ENCODE measurements at regions not wholly inside any gene's neighbourhood (a gene's known extent, or its start where the extent isn't known, plus 50 kb on each side); places are given as distances from the start of the nearest gene placed in this dataset.

GRCh38 chr7:131919920-131920709 is 363.7 kb upstream of the PODXL start:
- no peak for ATAC-seq
- H3K9me3 ChIP-seq (ENCODE audit: control insufficient read depth, low read length): no peaks in the 10 kb centered on the region
- H3K4me3 ChIP-seq (ENCODE audit: low read length): no peak overlapping the region
- H3K27me3 ChIP-seq (ENCODE audit: control insufficient read depth, insufficient read depth): no peaks in the 10 kb centered on the region
- H3K4me1 ChIP-seq (ENCODE audit: control insufficient read depth, insufficient read depth, low read length): no peaks in the 10 kb centered on the region
- intact Hi-C loops (cut with DNase I): no loop called here
- WGBS: 75% methylated on average over 7 of the region's 7 CpGs
- H3K27ac ChIP-seq (ENCODE audit: low read length): no peak overlapping the region
- DNase-seq: no peak

DNA sequence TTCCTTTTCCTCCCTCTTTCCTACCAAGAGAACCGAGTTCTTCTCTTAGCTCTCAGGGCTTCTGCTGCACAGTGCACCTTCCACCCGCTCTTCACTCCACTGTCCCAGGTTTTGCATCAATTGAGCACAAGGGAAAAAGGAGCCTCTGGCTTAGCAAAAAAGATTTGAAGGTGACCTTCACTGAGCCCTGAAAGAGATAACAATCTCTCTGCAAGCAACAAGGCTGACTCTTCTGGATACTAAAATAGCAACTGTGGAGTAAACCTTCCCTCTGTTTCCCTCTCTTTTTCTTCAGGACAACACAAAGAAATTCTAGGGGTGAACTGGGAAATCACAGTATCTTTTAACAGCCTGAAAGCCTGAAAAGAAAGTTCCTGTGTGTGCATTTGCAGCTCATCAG is 354.7 kb upstream of the PODXL start:
- intact Hi-C loops (cut with DNase I): no loop called here

DNA sequence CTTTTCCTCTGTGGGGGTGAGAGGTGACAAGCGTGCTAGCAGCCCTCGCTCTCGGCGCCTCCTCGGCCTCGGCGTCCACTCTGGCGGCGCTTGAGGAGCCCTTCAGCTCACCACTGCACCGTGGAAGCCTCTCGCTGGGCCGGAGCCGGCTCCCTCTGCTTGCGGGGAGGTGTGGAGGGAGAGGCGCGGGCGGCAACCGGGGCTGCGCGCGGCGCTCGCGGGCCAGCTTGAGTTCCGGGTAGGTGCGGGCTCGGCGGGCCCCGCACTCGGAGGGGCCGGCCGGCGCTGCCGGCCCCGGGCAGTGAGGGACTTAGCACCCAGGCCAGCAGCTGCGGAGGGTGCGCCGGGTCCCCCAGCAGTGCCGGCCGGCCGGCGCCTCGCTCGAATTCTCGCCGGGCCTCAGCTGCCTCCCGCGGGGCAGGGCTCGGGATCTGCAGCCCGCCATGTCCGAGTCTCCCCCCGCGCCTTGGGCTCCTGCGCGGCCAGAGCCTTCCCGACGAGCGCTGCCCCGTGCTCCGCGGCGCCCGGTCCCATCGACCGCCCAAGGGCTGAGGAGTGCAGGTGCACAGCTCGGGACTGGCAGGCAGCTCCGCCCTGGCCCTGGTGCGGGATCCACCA is 352.8 kb upstream of the PODXL start:
- H3K4me1 ChIP-seq (ENCODE audit: control insufficient read depth, insufficient read depth, low read length): no peaks in the 10 kb centered on the region
- DNase-seq (peak in 2 of 3 donors; percentile 41 to 59), ATAC-seq (peak in 1 of 2 donors; percentile 29)
- no peak overlapping the region for H3K27ac ChIP-seq (ENCODE audit: low read length)
- H3K27me3 ChIP-seq (ENCODE audit: control insufficient read depth, insufficient read depth): no peaks in the 10 kb centered on the region
- intact Hi-C loops (cut with DNase I): no loop called here
- no peak overlapping the region for H3K4me3 ChIP-seq (ENCODE audit: low read length)
- H3K9me3 ChIP-seq (ENCODE audit: control insufficient read depth, low read length): no peaks in the 10 kb centered on the region
- WGBS: 13% methylated on average over 68 of the region's 68 CpGs

More for the DNA sequence above, 354.7 kb upstream of the PODXL start:
- no peak overlapping the region for H3K27ac ChIP-seq (ENCODE audit: low read length)
- H3K9me3 ChIP-seq (ENCODE audit: control insufficient read depth, low read length): no peaks in the 10 kb centered on the region
- DNase-seq (no peak), ATAC-seq (no peak)
- no peak overlapping the region for H3K4me3 ChIP-seq (ENCODE audit: low read length)
- no peaks in the 10 kb centered on the region for H3K4me1 ChIP-seq (ENCODE audit: control insufficient read depth, insufficient read depth, low read length)
- H3K27me3 ChIP-seq (ENCODE audit: control insufficient read depth, insufficient read depth): no peaks in the 10 kb centered on the region
- WGBS: 78% methylated on average over 2 of the region's 2 CpGs

GRCh38 chr7:131908714-131909113 is 352.3 kb upstream of the PODXL start:
- 72% methylated on average over 7 of the region's 7 CpGs for WGBS
- H3K27me3 ChIP-seq (ENCODE audit: control insufficient read depth, insufficient read depth): no peaks in the 10 kb centered on the region
- H3K27ac ChIP-seq (ENCODE audit: low read length): no peak overlapping the region
- ATAC-seq (no peak), DNase-seq (no peak)
- H3K4me3 ChIP-seq (ENCODE audit: low read length): no peak overlapping the region
- no peaks in the 10 kb centered on the region for H3K4me1 ChIP-seq (ENCODE audit: control insufficient read depth, insufficient read depth, low read length)
- no peaks in the 10 kb centered on the region for H3K9me3 ChIP-seq (ENCODE audit: control insufficient read depth, low read length)
- intact Hi-C loops (cut with DNase I): no loop called here

- 46% methylated on average over 3 of the region's 3 CpGs for WGBS
- Histone ChIP-seq H3K4me1 (ENCODE audit: control insufficient read depth, insufficient read depth, low read length) (no peaks in the 10 kb centered on the region), H3K27ac (ENCODE audit: low read length) (no peak overlapping the region), H3K27me3 (ENCODE audit: control insufficient read depth, insufficient read depth) (no peaks in the 10 kb centered on the region), H3K9me3 (ENCODE audit: control insufficient read depth, low read length) (no peaks in the 10 kb centered on the region), H3K4me3 (ENCODE audit: low read length) (no peak overlapping the region)
- ATAC-seq (no peak), DNase-seq (no peak)
- intact Hi-C loops (cut with DNase I): no loop called here
Observed at GRCh38 chr7:131905471-131905973, 349.1 kb upstream of the PODXL start.

DNA sequence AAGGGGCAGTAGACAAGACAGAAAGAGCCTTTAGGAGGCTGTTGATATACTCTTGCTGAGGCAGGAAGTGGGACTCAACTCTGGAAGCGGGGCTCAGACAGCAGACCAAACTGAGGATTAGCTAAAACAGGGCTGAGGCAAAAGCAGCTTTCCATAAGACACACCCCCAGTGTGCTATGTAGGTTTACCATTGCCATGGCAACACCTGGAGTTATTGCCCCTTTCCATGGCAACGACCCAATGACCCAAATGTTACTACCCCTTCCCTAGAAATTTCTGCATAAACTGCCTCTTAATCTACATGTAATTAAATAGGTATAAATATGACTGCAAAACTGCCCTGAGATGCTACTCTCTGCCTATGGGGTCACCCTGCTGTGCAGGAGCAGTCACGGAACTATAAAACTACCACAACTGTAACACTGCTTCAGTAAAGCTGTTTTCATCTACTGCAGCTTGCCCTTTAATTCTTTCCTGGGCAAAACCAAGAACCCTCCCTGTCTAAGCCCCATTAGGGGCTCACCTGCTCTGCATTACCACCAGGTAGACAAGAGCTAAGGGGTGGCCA is 348.4 kb upstream of the PODXL start:
- no peak for ATAC-seq
- DNase-seq: no peak
- Histone ChIP-seq H3K9me3 (ENCODE audit: control insufficient read depth, low read length) (no peaks in the 10 kb centered on the region), H3K27me3 (ENCODE audit: control insufficient read depth, insufficient read depth) (no peaks in the 10 kb centered on the region), H3K27ac (ENCODE audit: low read length) (no peak overlapping the region), H3K4me1 (ENCODE audit: control insufficient read depth, insufficient read depth, low read length) (no peaks in the 10 kb centered on the region), H3K4me3 (ENCODE audit: low read length) (no peak overlapping the region)
- intact Hi-C loops (cut with DNase I): no loop called here
- WGBS: 60% methylated on average over 3 of the region's 3 CpGs

DNA sequence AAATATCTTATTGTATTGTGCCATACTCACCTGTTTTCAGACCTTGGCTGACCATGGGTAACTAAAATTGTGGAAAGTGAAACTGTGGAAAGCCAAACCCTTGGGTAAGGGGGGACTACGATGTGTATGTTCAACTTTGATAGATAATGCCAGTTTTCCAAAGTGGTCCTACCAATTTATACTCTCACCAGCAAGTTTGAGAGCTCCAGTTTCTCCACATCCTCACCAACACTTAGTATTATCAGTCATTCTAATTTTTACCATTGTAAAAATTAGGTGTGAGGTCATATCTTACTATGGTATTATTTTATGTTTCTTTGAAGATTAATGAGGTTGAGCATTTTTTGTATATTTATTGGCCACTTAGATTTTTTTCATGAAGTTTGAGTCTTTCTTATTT is 346.9 kb upstream of the PODXL start:
- no peaks in the 10 kb centered on the region for H3K9me3 ChIP-seq (ENCODE audit: control insufficient read depth, low read length)
- H3K27me3 ChIP-seq (ENCODE audit: control insufficient read depth, insufficient read depth): no peaks in the 10 kb centered on the region
- DNase-seq: no peak
- H3K27ac ChIP-seq (ENCODE audit: low read length): no peak overlapping the region
- ATAC-seq: no peak
- 92% methylated on average over 1 of the region's 1 CpG for WGBS
- no peak overlapping the region for H3K4me3 ChIP-seq (ENCODE audit: low read length)
- intact Hi-C loops (cut with DNase I): no loop called here
- H3K4me1 ChIP-seq (ENCODE audit: control insufficient read depth, insufficient read depth, low read length): no peaks in the 10 kb centered on the region

DNA sequence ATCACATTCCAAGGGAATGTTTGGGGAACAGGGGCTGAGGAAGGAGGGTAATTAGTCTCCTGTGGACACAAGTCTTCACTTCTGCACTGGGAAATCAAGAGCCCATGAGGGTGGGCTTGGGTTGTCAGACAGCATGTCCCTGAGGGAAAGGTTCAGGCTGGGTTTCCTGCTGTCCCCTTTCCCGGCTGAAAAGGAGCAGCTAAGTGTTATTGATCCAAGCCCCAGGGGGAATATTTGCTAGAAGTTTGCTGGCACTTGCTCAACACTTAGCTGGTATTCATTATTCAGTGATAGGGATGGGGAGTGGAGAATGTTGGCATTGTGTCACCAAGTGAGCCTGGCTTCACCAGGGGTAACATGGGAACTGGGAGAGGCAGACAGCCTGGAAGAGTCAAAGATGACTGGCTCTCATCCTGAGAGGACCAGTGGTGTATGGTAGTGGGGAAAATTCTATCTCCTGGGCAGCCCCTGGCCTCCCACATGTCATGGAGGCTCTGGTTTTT is 344.4 kb upstream of the PODXL start:
- intact Hi-C loops (cut with DNase I): no loop called here
- no peak for ATAC-seq
- Histone ChIP-seq H3K4me3 (ENCODE audit: low read length) (no peak overlapping the region), H3K27me3 (ENCODE audit: control insufficient read depth, insufficient read depth) (no peaks in the 10 kb centered on the region), H3K4me1 (ENCODE audit: control insufficient read depth, insufficient read depth, low read length) (no peaks in the 10 kb centered on the region), H3K27ac (ENCODE audit: low read length) (no peak overlapping the region), H3K9me3 (ENCODE audit: control insufficient read depth, low read length) (no peaks in the 10 kb centered on the region)
- WGBS: 32% methylated on average over 1 of the region's 1 CpG
- DNase-seq: no peak

DNA sequence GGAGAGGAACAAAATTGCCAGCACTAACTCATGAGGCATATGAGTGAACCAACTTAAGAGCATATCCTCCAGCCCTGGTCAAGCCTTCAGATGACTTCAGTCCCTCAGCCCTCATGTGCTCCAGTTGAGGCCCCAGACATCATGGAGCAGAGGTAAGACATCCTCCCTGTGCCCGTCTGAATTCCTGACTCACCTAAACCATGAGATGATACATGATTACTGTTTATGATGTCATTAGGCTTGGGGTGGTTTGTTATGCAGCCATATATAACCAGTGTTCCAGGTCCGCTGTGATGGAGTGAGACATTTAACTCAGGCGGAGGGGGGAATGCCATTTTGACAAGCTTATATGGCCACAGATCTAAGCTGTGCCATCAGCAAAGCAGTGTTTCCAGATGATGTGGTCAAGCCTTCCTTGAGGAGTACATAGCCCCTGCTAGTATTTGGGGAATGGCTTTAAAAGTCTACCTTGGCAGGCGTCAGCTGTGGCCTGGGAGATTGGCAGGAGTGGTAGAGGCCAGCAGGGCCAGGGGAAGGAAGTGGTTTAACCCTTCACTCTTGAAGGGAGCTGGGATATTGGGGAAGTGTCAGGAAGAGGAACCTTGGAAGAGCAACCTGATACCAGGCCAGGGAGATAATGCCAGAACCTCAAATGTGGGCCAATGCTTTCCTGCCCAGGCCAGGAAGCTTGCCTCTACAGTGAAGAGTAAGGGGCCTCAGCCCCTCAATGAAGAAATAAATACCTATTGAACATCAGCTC is 343.0 kb upstream of the PODXL start:
- ATAC-seq: no peak
- WGBS: 75% methylated on average over 4 of the region's 4 CpGs
- intact Hi-C loops (cut with DNase I): no loop called here

GRCh38 chr7:131898418-131898817 is 342.0 kb upstream of the PODXL start:
- ATAC-seq (no peak), DNase-seq (no peak)
- no peaks in the 10 kb centered on the region for H3K27me3 ChIP-seq (ENCODE audit: control insufficient read depth, insufficient read depth)
- no peak overlapping the region for H3K4me3 ChIP-seq (ENCODE audit: low read length)
- no peak overlapping the region for H3K27ac ChIP-seq (ENCODE audit: low read length)
- no peaks in the 10 kb centered on the region for H3K9me3 ChIP-seq (ENCODE audit: control insufficient read depth, low read length)
- intact Hi-C loops (cut with DNase I): no loop called here
- H3K4me1 ChIP-seq (ENCODE audit: control insufficient read depth, insufficient read depth, low read length): no peaks in the 10 kb centered on the region
- WGBS: 37% methylated on average over 3 of the region's 3 CpGs

More for the DNA sequence above, 343.0 kb upstream of the PODXL start:
- no peak overlapping the region for H3K4me3 ChIP-seq (ENCODE audit: low read length)
- no peaks in the 10 kb centered on the region for H3K4me1 ChIP-seq (ENCODE audit: control insufficient read depth, insufficient read depth, low read length)
- no peak overlapping the region for H3K27ac ChIP-seq (ENCODE audit: low read length)
- DNase-seq: no peak
- no peaks in the 10 kb centered on the region for H3K9me3 ChIP-seq (ENCODE audit: control insufficient read depth, low read length)
- no peaks in the 10 kb centered on the region for H3K27me3 ChIP-seq (ENCODE audit: control insufficient read depth, insufficient read depth)

- DNase-seq (no peak), ATAC-seq (no peak)
- no peak overlapping the region for H3K27ac ChIP-seq (ENCODE audit: low read length)
- no peaks in the 10 kb centered on the region for H3K4me1 ChIP-seq (ENCODE audit: control insufficient read depth, insufficient read depth, low read length)
- H3K4me3 ChIP-seq (ENCODE audit: low read length): no peak overlapping the region
- 61% methylated on average over 2 of the region's 2 CpGs for WGBS
- no peaks in the 10 kb centered on the region for H3K9me3 ChIP-seq (ENCODE audit: control insufficient read depth, low read length)
- no peaks in the 10 kb centered on the region for H3K27me3 ChIP-seq (ENCODE audit: control insufficient read depth, insufficient read depth)
- intact Hi-C loops (cut with DNase I): no loop called here
Observed at GRCh38 chr7:131897790-131898165, 341.4 kb upstream of the PODXL start.

Measured in right cardiac atrium (tissue), 5 donors.